ENCODE measurements at regions not wholly inside any gene's neighbourhood (a gene's known extent, or its start where the extent isn't known, plus 50 kb on each side); places are given as distances from the start of the nearest gene placed in this dataset.
"Not testable (repeated sequence)": the region's sequence is repeated elsewhere in the genome, so short reads cannot be mapped to it uniquely, and the experiment has no call there.

DNA sequence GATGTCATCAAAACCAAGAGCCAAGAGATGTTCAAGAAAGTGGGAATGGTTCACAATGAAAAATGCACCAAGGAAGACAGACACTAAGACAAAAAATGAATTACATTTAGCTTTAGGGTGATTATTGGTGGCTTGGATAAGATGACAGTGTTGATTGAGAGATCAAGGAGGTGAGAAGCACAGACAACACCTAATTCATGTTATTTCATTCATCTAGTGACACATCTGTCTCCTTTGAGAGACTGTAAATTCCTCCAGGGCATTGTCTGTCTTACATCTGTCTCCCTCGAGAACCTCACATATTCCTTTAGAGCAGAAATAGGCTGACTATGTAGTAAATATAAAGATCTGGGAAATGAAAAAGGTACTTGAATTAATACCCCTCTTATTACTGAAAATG is 94.2 kb upstream of the SMIM31 start:
- Histone ChIP-seq H3K4me3 (no peak overlapping the region), H3K36me3 (no peaks in the 10 kb centered on the region), H3K9me3 (no peaks in the 10 kb centered on the region), H3K4me1 (no peaks in the 10 kb centered on the region), H3K27ac (no peak overlapping the region), H3K27me3 (no peaks in the 10 kb centered on the region)
- intact Hi-C loops (cut with DNase I) = no loop called here
- no peak for DNase-seq (ENCODE audit: extremely low spot score in 2 of 2)
- TF ChIP-seq POLR2A (IDR thresholded peaks at IDR 0.05) = no peak
- TF ChIP-seq, protein P1, sequence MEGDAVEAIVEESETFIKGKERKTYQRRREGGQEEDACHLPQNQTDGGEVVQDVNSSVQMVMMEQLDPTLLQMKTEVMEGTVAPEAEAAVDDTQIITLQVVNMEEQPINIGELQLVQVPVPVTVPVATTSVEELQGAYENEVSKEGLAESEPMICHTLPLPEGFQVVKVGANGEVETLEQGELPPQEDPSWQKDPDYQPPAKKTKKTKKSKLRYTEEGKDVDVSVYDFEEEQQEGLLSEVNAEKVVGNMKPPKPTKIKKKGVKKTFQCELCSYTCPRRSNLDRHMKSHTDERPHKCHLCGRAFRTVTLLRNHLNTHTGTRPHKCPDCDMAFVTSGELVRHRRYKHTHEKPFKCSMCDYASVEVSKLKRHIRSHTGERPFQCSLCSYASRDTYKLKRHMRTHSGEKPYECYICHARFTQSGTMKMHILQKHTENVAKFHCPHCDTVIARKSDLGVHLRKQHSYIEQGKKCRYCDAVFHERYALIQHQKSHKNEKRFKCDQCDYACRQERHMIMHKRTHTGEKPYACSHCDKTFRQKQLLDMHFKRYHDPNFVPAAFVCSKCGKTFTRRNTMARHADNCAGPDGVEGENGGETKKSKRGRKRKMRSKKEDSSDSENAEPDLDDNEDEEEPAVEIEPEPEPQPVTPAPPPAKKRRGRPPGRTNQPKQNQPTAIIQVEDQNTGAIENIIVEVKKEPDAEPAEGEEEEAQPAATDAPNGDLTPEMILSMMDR (IDR thresholded peaks at IDR 0.05) = no peak
- no peak for TF ChIP-seq POLR2AphosphoS5 (IDR thresholded peaks at IDR 0.05; ENCODE audit: insufficient read depth in 1 of 2, low read depth in 1 of 2)

DNA sequence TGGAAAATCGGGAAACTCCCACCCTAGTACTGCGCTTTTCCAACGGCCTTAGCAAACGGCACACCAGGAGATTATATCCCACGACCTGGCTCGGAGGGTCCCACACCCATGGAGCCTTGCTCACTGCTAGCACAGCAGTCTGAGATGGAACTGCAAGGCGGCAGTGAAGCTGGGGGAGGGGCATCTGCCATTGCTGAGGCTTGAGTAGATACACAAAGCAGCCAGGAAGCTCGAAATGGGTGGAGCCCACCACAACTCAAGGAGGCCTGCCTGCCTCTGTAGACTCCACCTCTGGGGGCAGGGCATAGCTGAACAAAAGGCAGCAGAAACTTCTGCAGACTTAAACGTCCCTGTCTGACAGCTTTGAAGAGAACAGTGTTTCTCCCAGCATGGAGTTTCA is 77.8 kb upstream of the SMIM31 start:
- H3K9me3 ChIP-seq; H3K36me3 ChIP-seq; intact Hi-C loops (cut with DNase I); H3K4me1 ChIP-seq; DNase-seq (ENCODE audit: extremely low spot score in 2 of 2); H3K27me3 ChIP-seq; H3K27ac ChIP-seq; H3K4me3 ChIP-seq: not testable (repeated sequence)

DNA sequence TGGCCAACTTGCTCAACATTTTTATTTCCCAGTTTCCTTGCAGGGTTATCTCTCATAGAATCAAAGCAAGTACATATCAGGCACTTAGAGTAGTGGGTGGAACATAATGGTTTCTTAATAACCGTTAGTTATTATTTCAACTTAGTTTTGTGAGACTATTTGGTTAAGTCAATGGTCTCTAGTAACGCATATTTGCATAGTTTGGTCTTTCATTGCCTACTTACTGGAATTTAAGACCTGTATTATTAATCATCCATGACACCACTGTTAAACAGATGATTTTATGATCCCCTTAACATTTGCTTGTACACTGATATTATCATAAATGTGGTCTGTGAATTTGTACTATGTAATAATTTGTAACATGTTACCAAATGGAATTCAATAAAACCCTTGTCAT is 70.9 kb upstream of the SMIM31 start:
- no peak overlapping the region for H3K27ac ChIP-seq
- intact Hi-C loops (cut with DNase I) = no loop called here
- H3K36me3 ChIP-seq = no peaks in the 10 kb centered on the region
- H3K4me1 ChIP-seq = no peaks in the 10 kb centered on the region
- DNase-seq (ENCODE audit: extremely low spot score in 2 of 2) = no peak
- no peaks in the 10 kb centered on the region for H3K27me3 ChIP-seq
- TF ChIP-seq, protein P1 (IDR thresholded peaks at IDR 0.05) = no peak
- no peak for TF ChIP-seq POLR2A (IDR thresholded peaks at IDR 0.05)
- no peak for TF ChIP-seq POLR2AphosphoS5 (IDR thresholded peaks at IDR 0.05; ENCODE audit: insufficient read depth in 1 of 2, low read depth in 1 of 2)
- no peak overlapping the region for H3K4me3 ChIP-seq
- H3K9me3 ChIP-seq = no peaks in the 10 kb centered on the region

DNA sequence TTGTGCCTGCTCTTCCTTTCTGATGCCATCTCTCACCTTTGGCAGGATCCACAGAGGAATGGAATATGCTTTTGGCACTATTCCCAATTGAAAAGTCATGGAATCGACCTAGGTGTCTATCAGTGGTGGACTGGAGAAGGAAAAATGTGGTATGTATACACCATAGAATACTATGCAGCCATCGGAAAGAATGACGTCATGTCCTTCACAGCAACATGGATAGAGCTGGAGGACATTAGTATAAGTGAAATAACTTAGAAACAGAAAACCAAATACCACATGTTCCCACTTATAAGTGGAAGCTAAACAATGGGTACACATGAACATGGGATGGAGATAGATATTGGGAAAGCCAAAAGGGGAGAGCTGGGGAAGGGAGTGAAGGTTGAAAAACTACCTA is 58.3 kb upstream of the SMIM31 start:
- no peaks in the 10 kb centered on the region for H3K9me3 ChIP-seq
- no peak overlapping the region for H3K4me3 ChIP-seq
- H3K27me3 ChIP-seq = no peaks in the 10 kb centered on the region
- no peaks in the 10 kb centered on the region for H3K36me3 ChIP-seq
- intact Hi-C loops (cut with DNase I) = no loop called here
- TF ChIP-seq POLR2A (IDR thresholded peaks at IDR 0.05) = no peak
- TF ChIP-seq, protein P1 (IDR thresholded peaks at IDR 0.05) = no peak
- no peak for TF ChIP-seq POLR2AphosphoS5 (IDR thresholded peaks at IDR 0.05; ENCODE audit: insufficient read depth in 1 of 2, low read depth in 1 of 2)
- H3K4me1 ChIP-seq = no peaks in the 10 kb centered on the region
- DNase-seq (ENCODE audit: extremely low spot score in 2 of 2) = no peak
- H3K27ac ChIP-seq = no peak overlapping the region

DNA sequence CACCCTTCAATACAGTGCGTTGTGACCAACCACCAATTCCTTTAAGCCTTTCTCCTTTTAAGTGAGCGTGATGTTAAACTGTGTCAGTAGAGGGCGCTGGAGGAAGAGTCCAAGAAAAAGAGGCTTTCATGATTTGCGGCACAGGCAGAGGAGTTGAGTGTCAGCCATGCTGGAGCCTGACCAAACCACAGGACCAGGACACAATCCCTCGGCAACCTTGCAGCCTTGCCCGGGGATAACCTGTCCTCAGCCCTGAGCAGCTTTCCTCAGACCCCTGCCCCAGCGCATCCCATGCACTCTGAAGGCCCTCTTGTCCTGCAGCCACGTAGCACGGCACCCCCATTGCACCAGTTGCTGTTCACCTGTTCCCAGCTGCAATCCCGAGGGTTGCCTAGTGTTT is 53.5 kb upstream of the SMIM31 start:
- Histone ChIP-seq H3K4me1 (no peaks in the 10 kb centered on the region), H3K27ac (no peak overlapping the region), H3K4me3 (no peak overlapping the region), H3K9me3 (no peaks in the 10 kb centered on the region), H3K36me3 (no peaks in the 10 kb centered on the region), H3K27me3 (no peaks in the 10 kb centered on the region)
- no peak for DNase-seq (ENCODE audit: extremely low spot score in 2 of 2)
- intact Hi-C loops (cut with DNase I) = no loop called here
- TF ChIP-seq POLR2A (IDR thresholded peaks at IDR 0.05) = no peak
- TF ChIP-seq POLR2AphosphoS5 (IDR thresholded peaks at IDR 0.05; ENCODE audit: insufficient read depth in 1 of 2, low read depth in 1 of 2) = no peak
- TF ChIP-seq, protein P1 (IDR thresholded peaks at IDR 0.05) = no peak

DNA sequence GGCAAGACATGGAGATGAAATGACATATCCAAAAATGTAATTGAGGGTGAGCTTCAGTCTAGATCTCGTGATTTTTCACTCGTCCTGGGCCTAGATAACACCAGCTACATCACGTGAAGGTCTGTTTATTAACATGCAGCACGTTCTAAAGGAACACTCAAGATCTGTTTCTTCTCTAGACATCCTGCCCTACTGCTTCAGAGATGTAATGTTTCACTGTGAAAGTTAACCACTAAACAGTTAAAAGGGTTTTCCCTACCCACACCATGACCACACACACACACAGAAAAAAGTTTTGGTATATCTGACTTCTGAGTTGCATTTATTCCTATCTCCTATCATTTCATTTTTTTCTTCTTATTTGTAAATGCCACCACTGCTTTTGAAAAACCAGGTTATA is 52.3 kb upstream of the SMIM31 start:
- intact Hi-C loops (cut with DNase I) = no loop called here
- no peak overlapping the region for H3K4me3 ChIP-seq
- H3K36me3 ChIP-seq = no peaks in the 10 kb centered on the region
- DNase-seq (ENCODE audit: extremely low spot score in 2 of 2) = no peak
- H3K9me3 ChIP-seq = no peaks in the 10 kb centered on the region
- H3K27me3 ChIP-seq = no peaks in the 10 kb centered on the region
- no peak overlapping the region for H3K27ac ChIP-seq
- no peak for TF ChIP-seq POLR2AphosphoS5 (IDR thresholded peaks at IDR 0.05; ENCODE audit: insufficient read depth in 1 of 2, low read depth in 1 of 2)
- TF ChIP-seq, protein P1 (IDR thresholded peaks at IDR 0.05) = no peak
- no peak for TF ChIP-seq POLR2A (IDR thresholded peaks at IDR 0.05)
- H3K4me1 ChIP-seq = no peaks in the 10 kb centered on the region

Data from vagina (tissue), 2 donors.